HEK293 (cell line): ENCODE measurements at regions not wholly inside any gene's neighbourhood (a gene's known extent, or its start where the extent isn't known, plus 50 kb on each side); places are given as distances from the start of the nearest gene placed in this dataset.

Source experiments
- CTCF ChIA-PET: fragments of 350-600 bp; formaldehyde crosslinking; extraction: SDS; loops from one replicate; lab custom pipeline; 2021; ENCODE audit warnings: antibody characterized with exemption; lab: Yijun Ruan, JAX
- POLR2A ChIA-PET: fragments of 300-600 bp; formaldehyde crosslinking; extraction: SDS; loops from one replicate; lab custom pipeline; 2020; ENCODE audit warnings: antibody characterized with exemption, inconsistent platforms; lab: Yijun Ruan, JAX
- H3K27ac ChIP-seq: fragments of 200-500 bp; sonication (Bioruptor generic); 2 replicates; pipeline ENCODE4 v1.5.1; 2014; ENCODE audit warnings: low read depth, low read length, control low read depth, inconsistent platforms; ENCODE audit errors: extremely low read depth
- H3K36me3 ChIP-seq, 2 experiments: fragments of 200-500 bp in 1 of 2; sonication (Bioruptor generic) in 1 of 2; 1 replicate in 1 of 2; 2 replicates in 1 of 2; pipeline ENCODE4 v1.5.1; 2014 to 2017; ENCODE audit warnings: inconsistent platforms in 2 of 2, low read length in 2 of 2; ENCODE audit not compliant: control insufficient read depth in 2 of 2, insufficient read depth in 1 of 2
- H3K4me1 ChIP-seq: fragments of 200-500 bp; sonication (Bioruptor generic); 2 replicates; pipeline ENCODE4 v1.5.1; 2014; ENCODE audit warnings: mild to moderate bottlenecking, low read length, inconsistent platforms; ENCODE audit not compliant: control insufficient read depth, insufficient read depth
- H3K4me3 ChIP-seq: 2 replicates; pipeline ENCODE4 v1.5.1; 2011; ENCODE audit warnings: low read depth, mild to moderate bottlenecking, control low read depth, low read length, moderate library complexity
- H3K9me3 ChIP-seq: fragments of 200-500 bp; sonication (Bioruptor generic); 2 replicates; pipeline ENCODE4 v1.5.1; 2014; ENCODE audit warnings: low read depth, low read length, inconsistent platforms; ENCODE audit not compliant: control insufficient read depth, insufficient read depth
- MYNN ChIP-seq: fragments of 450-650 bp; formaldehyde crosslinking; IDR thresholded peaks from 2 replicates; pipeline ENCODE4 v1.5.1; 2016; ENCODE audit warnings: missing biosample characterization, missing genetic modification characterization, borderline replicate concordance
- OSR2 ChIP-seq: fragments of 450-650 bp; formaldehyde crosslinking; IDR thresholded peaks from 2 replicates; pipeline ENCODE4 v1.5.1; 2016; ENCODE audit warnings: missing biosample characterization, missing genetic modification characterization
- PRDM1 ChIP-seq: fragments of 450-650 bp; formaldehyde crosslinking; IDR thresholded peaks from 2 replicates; pipeline ENCODE4; 2016; ENCODE audit warnings: missing biosample characterization, missing genetic modification characterization
- SCRT1 ChIP-seq: fragments of 450-650 bp; formaldehyde crosslinking; IDR thresholded peaks from 2 replicates; pipeline ENCODE4 v1.5.1; 2016; ENCODE audit warnings: missing biosample characterization, missing genetic modification characterization, borderline replicate concordance
- WT1 ChIP-seq: fragments of 450-650 bp; formaldehyde crosslinking; IDR thresholded peaks from 2 replicates; pipeline ENCODE4 v1.5.1; 2016; ENCODE audit warnings: missing biosample characterization, missing genetic modification characterization
- ZBTB1 ChIP-seq: fragments of 450-650 bp; formaldehyde crosslinking; IDR thresholded peaks from 2 replicates; pipeline ENCODE4 v1.5.1; 2016; ENCODE audit warnings: missing biosample characterization, missing genetic modification characterization
- ZFHX2 ChIP-seq: fragments of 450-650 bp; formaldehyde crosslinking; conservative IDR thresholded peaks from 2 replicates; pipeline ENCODE4 v1.5.1; 2016; ENCODE audit warnings: missing biosample characterization, missing genetic modification characterization
- ZIC2 ChIP-seq: fragments of 450-650 bp; formaldehyde crosslinking; IDR thresholded peaks from 2 replicates; pipeline ENCODE4 v1.5.1; 2016; ENCODE audit warnings: missing biosample characterization, missing genetic modification characterization
- ZNF112 ChIP-seq: fragments of 450-650 bp; formaldehyde crosslinking; IDR thresholded peaks from 2 replicates; pipeline ENCODE4 v1.5.0; 2017; ENCODE audit warnings: missing biosample characterization, missing genetic modification characterization
- ZNF140 ChIP-seq: fragments of 450-650 bp; formaldehyde crosslinking; IDR thresholded peaks from 2 replicates; pipeline ENCODE4 v1.5.1; 2016; ENCODE audit warnings: missing biosample characterization, missing genetic modification characterization
- ZNF174 ChIP-seq: fragments of 450-650 bp; formaldehyde crosslinking; IDR thresholded peaks from 2 replicates; pipeline ENCODE4 v1.5.0; 2017; ENCODE audit warnings: missing biosample characterization, mild to moderate bottlenecking, missing genetic modification characterization
- ZNF19 ChIP-seq: fragments of 450-650 bp; formaldehyde crosslinking; IDR thresholded peaks from 2 replicates; pipeline ENCODE4; 2016; ENCODE audit warnings: missing biosample characterization, missing genetic modification characterization, low read depth
- ZNF221 ChIP-seq: fragments of 450-650 bp; formaldehyde crosslinking; IDR thresholded peaks from 2 replicates; pipeline ENCODE4 v1.5.1; 2017; ENCODE audit warnings: missing biosample characterization, missing genetic modification characterization, borderline replicate concordance
- ZNF560 ChIP-seq: fragments of 450-650 bp; formaldehyde crosslinking; IDR thresholded peaks from 2 replicates; pipeline ENCODE4 v1.5.1; 2017; ENCODE audit warnings: missing biosample characterization, missing genetic modification characterization, borderline replicate concordance
- ZNF670 ChIP-seq: fragments of 450-650 bp; formaldehyde crosslinking; IDR thresholded peaks from 2 replicates; pipeline ENCODE4 v1.5.1; 2016; ENCODE audit warnings: missing biosample characterization, missing genetic modification characterization, low read depth
- ZNF791 ChIP-seq: fragments of 450-650 bp; formaldehyde crosslinking; IDR thresholded peaks from 2 replicates; pipeline ENCODE4 v1.5.1; 2016; ENCODE audit warnings: missing biosample characterization, missing genetic modification characterization
- ZNF830 ChIP-seq: fragments of 450-650 bp; IDR thresholded peaks from 2 replicates; pipeline ENCODE4 v1.5.0; 2018; ENCODE audit warnings: missing biosample characterization, missing genetic modification characterization, low read depth, mild to moderate bottlenecking, moderate library complexity
- ZNF837 ChIP-seq: fragments of 450-650 bp; formaldehyde crosslinking; IDR thresholded peaks from 2 replicates; pipeline ENCODE4 v1.5.1; 2016; ENCODE audit warnings: missing biosample characterization, missing genetic modification characterization
- ZSCAN30 ChIP-seq: fragments of 450-650 bp; IDR thresholded peaks from 2 replicates; pipeline ENCODE4 v1.5.1; 2018; ENCODE audit warnings: missing biosample characterization, mild to moderate bottlenecking, missing genetic modification characterization, moderate library complexity
- TF ChIP-seq, protein P1 (sequence below): fragments of 450-650 bp; formaldehyde crosslinking; IDR thresholded peaks from 2 replicates; pipeline ENCODE4 v1.5.1; 2016; ENCODE audit warnings: missing biosample characterization, missing genetic modification characterization
- TF ChIP-seq, protein P2 (sequence below): fragments of 450-650 bp; formaldehyde crosslinking; IDR thresholded peaks from 2 replicates; pipeline ENCODE4 v1.5.1; 2016; ENCODE audit warnings: missing biosample characterization, missing genetic modification characterization
- TF ChIP-seq, protein P3 (sequence below): fragments of 450-650 bp; formaldehyde crosslinking; IDR thresholded peaks from 2 replicates; pipeline ENCODE4 v1.5.1; 2016; ENCODE audit warnings: missing biosample characterization, missing genetic modification characterization

DNA sequence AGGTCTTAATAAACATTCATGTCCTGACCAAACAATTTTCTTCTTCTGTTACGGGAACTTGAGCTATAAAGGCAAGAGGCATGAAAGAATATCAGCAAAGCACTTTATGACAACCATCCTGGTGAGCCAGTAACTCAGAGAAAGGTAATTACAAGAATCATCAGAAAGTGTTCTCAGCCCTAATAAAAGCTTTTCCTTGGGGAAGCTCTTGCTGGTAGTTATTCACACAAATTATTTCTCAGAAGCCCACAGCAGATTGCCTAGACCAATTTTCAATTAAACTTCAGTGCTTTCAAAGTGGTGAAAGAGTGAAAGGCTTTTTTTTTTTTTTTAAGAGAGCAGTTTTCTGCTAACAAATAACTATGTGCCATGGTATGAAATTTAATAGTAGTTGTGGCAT, 60.9 kb upstream of the PEX5L start:
- TF ChIP-seq ZIC2 (tag by site-specific recombination) (no peak), ZNF560 (tag by site-specific recombination) (no peak), ZBTB1 (tag by site-specific recombination) (no peak), SCRT1 (tag by site-specific recombination) (no peak)
- TF ChIP-seq, protein P1, sequence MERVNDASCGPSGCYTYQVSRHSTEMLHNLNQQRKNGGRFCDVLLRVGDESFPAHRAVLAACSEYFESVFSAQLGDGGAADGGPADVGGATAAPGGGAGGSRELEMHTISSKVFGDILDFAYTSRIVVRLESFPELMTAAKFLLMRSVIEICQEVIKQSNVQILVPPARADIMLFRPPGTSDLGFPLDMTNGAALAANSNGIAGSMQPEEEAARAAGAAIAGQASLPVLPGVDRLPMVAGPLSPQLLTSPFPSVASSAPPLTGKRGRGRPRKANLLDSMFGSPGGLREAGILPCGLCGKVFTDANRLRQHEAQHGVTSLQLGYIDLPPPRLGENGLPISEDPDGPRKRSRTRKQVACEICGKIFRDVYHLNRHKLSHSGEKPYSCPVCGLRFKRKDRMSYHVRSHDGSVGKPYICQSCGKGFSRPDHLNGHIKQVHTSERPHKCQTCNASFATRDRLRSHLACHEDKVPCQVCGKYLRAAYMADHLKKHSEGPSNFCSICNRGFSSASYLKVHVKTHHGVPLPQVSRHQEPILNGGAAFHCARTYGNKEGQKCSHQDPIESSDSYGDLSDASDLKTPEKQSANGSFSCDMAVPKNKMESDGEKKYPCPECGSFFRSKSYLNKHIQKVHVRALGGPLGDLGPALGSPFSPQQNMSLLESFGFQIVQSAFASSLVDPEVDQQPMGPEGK = no peak
- Histone ChIP-seq H3K27ac (no peak overlapping the region), H3K4me1 (no peaks in the 10 kb centered on the region), H3K9me3 (no peaks in the 10 kb centered on the region), H3K4me3 (no peak overlapping the region), H3K36me3 (no peaks in the 10 kb centered on the region)
- POLR2A ChIA-PET = no interaction called here
- CTCF ChIA-PET = interaction anchor here (0.6 to 0.7 kb wide), 3 partner anchors 13 to 57 kb away, joined by 3 read pairs; no protein-coding TSS in a partner anchor

DNA sequence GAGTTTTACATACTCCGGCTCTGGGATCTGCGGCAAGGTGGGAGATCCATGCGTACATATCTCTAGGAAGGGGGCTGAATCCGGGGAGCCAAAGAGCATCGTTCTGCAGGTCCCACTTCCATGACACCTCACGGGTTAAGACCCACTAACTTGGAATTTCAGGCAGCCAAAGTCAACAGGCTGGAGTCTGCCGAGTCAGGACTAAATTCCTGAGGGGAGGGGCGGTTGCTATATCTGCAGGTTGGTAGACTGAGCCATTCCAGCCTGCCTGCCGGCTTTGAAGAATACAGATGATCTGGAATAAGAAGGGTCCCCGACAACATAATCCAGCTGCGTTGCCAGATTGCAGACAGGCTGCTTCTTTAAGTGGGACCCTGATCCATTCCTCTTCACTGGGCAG, 65.4 kb upstream of the PEX5L start:
- CTCF ChIA-PET = no interaction called here
- H3K27ac ChIP-seq = no peak overlapping the region
- H3K36me3 ChIP-seq = no peaks in the 10 kb centered on the region
- no peaks in the 10 kb centered on the region for H3K9me3 ChIP-seq
- TF ChIP-seq PRDM1 (tag by site-specific recombination) (no peak), ZNF837 (no peak), ZNF830 (tag by site-specific recombination) (no peak), ZFHX2 (tag by site-specific recombination) (no peak), WT1 (tag by site-specific recombination) (no peak), OSR2 (no peak), ZNF140 (tag by site-specific recombination) (no peak)
- TF ChIP-seq, protein P2, sequence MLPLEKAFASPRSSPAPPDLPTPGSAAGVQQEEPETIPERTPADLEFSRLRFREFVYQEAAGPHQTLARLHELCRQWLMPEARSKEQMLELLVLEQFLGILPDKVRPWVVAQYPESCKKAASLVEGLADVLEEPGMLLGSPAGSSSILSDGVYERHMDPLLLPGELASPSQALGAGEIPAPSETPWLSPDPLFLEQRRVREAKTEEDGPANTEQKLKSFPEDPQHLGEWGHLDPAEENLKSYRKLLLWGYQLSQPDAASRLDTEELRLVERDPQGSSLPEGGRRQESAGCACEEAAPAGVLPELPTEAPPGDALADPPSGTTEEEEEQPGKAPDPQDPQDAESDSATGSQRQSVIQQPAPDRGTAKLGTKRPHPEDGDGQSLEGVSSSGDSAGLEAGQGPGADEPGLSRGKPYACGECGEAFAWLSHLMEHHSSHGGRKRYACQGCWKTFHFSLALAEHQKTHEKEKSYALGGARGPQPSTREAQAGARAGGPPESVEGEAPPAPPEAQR = no peak
- TF ChIP-seq, protein P3, sequence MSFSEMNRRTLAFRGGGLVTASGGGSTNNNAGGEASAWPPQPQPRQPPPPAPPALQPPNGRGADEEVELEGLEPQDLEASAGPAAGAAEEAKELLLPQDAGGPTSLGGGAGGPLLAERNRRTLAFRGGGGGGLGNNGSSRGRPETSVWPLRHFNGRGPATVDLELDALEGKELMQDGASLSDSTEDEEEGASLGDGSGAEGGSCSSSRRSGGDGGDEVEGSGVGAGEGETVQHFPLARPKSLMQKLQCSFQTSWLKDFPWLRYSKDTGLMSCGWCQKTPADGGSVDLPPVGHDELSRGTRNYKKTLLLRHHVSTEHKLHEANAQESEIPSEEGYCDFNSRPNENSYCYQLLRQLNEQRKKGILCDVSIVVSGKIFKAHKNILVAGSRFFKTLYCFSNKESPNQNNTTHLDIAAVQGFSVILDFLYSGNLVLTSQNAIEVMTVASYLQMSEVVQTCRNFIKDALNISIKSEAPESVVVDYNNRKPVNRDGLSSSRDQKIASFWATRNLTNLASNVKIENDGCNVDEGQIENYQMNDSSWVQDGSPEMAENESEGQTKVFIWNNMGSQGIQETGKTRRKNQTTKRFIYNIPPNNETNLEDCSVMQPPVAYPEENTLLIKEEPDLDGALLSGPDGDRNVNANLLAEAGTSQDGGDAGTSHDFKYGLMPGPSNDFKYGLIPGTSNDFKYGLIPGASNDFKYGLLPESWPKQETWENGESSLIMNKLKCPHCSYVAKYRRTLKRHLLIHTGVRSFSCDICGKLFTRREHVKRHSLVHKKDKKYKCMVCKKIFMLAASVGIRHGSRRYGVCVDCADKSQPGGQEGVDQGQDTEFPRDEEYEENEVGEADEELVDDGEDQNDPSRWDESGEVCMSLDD = no peak
- TF ChIP-seq, all 188 proteins: peak for 0
- no peaks in the 10 kb centered on the region for H3K4me1 ChIP-seq
- POLR2A ChIA-PET = no interaction called here
- H3K4me3 ChIP-seq = no peak overlapping the region

DNA sequence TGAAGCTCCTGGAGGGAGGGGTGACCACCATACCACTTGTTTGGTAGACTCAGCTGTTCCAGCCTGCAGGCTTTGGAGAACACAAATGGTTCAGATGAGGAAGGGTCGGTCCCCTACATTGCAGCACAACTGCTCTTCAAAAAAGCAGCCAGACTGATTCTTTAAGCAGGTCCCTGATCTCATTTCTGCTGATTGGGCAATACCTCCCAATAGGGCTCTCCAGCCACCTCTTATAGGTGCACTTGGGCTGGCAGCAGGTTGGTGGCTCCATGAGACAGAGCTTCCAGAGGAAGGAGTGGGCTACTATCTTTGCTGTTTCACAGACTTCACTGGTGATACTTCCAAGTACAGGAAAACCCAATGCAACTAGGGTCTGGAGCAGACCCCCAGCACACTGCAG, 65.9 kb upstream of the PEX5L start:
- CTCF ChIA-PET = no interaction called here
- TF ChIP-seq ZNF670 (no peak), ZNF174 (tag by site-specific recombination) (no peak), ZNF221 (tag by site-specific recombination) (no peak), ZNF112 (tag by site-specific recombination) (no peak), ZNF19 (no peak), ZSCAN30 (tag by site-specific recombination) (no peak), ZNF791 (tag by site-specific recombination) (no peak), MYNN (no peak)
- TF ChIP-seq, all 188 proteins: peak for 0
- H3K27ac ChIP-seq = no peak overlapping the region
- POLR2A ChIA-PET = no interaction called here
- no peak overlapping the region for H3K4me3 ChIP-seq
- H3K4me1 ChIP-seq = no peaks in the 10 kb centered on the region
- H3K9me3 ChIP-seq = no peaks in the 10 kb centered on the region
- no peaks in the 10 kb centered on the region for H3K36me3 ChIP-seq
